SH-SY5Y (cell line): ENCODE measurements at regions not wholly inside any gene's neighbourhood (a gene's known extent, or its start where the extent isn't known, plus 50 kb on each side); places are given as distances from the start of the nearest gene placed in this dataset.

Experiments used
- GATA2 ChIP-seq: IDR thresholded peaks from 2 replicates; pipeline ENCODE4 v1.6.1; 2011; ENCODE audit warnings: mild to moderate bottlenecking, low read depth, low read length
- GATA3 ChIP-seq: IDR thresholded peaks from 2 replicates; pipeline ENCODE4 v1.6.1; 2011; ENCODE audit warnings: low read depth, mild to moderate bottlenecking, low read length, moderate library complexity

GRCh38 chr6:165008971-165009370 lies 300.4 kb downstream of the C6orf118 start:
- no peak for TF ChIP-seq GATA2
- TF ChIP-seq GATA3: no peak
